HUES48 (cell line): ENCODE measurements at regions not wholly inside any gene's neighbourhood (a gene's known extent, or its start where the extent isn't known, plus 50 kb on each side); places are given as distances from the start of the nearest gene placed in this dataset.
"Not testable (repeated sequence)": the region's sequence is repeated elsewhere in the genome, so short reads cannot be mapped to it uniquely, and the experiment has no call there.

Experiments used
- H3K27ac ChIP-seq: one replicate; pipeline ENCODE4 v1.7.0; 2013; ENCODE audit warnings: low read depth, low read length, inconsistent platforms
- H3K27me3 ChIP-seq: 2 replicates; pipeline ENCODE4 v1.6.1; 2013; ENCODE audit warnings: mild to moderate bottlenecking, low read length; ENCODE audit not compliant: control insufficient read depth, insufficient read depth
- H3K36me3 ChIP-seq: 2 replicates; pipeline ENCODE4 v1.6.1; 2013; ENCODE audit warnings: low read length; ENCODE audit not compliant: control insufficient read depth, insufficient read depth
- H3K4me1 ChIP-seq: 2 replicates; pipeline ENCODE4 v1.6.1; 2013; ENCODE audit warnings: mild to moderate bottlenecking, low read length; ENCODE audit not compliant: control insufficient read depth, insufficient read depth
- H3K4me3 ChIP-seq: 2 replicates; pipeline ENCODE4 v1.5.1; 2013; ENCODE audit warnings: mild to moderate bottlenecking, low read depth, low read length
- H3K9ac ChIP-seq: 2 replicates; pipeline ENCODE4 v1.6.1; 2013; ENCODE audit warnings: mild to moderate bottlenecking, low read depth, low read length, moderate library complexity
- H3K9me3 ChIP-seq: 2 replicates; pipeline ENCODE4 v1.6.1; 2013; ENCODE audit warnings: low read length; ENCODE audit not compliant: control insufficient read depth, insufficient read depth

DNA sequence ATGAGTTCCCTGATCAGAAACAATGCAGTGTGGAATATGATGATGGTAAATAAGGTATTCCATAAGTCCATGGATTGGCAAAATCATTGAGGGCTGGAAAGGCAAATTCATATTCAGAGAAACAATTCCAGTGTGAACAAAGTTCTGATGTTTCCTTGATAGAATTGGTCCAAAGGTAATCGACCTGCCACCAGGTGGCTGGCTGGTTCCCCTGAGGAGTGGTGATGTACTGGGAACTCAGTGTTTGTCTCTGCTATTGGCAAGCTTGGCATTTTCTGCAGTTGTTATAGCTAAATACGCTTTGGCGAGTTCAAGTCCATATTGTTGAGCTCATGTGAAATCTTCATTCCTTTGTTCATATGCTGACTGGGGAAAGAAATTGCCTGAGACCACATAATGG, 165.5 kb upstream of the PTGFR start:
- Histone ChIP-seq H3K27ac (no peak overlapping the region), H3K4me1 (no peaks in the 10 kb centered on the region), H3K27me3 (no peaks in the 10 kb centered on the region), H3K9me3 (no peaks in the 10 kb centered on the region), H3K9ac (no peak overlapping the region), H3K4me3 (no peak overlapping the region), H3K36me3 (no peaks in the 10 kb centered on the region)

DNA sequence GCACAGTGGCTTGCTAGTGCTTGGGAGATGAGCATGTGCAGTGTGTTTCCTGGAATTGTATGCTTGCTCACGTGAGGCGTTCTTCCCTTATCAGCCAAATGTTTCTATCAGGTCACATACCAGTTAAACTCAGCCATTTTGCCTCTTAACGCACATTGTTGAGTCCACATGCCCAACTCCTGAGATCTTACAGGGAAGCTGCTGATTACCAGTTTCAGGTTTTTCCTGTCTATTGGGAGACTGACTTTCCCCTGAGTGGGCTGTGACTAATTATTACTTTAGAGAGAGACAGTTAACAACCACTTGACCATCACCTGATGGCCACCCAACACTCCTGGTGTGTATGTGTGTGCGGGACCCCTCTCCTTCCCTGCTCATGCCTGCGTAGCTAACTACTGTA, 161.3 kb upstream of the PTGFR start:
- no peak overlapping the region for H3K9ac ChIP-seq
- no peaks in the 10 kb centered on the region for H3K36me3 ChIP-seq
- H3K27ac ChIP-seq: no peak overlapping the region
- no peaks in the 10 kb centered on the region for H3K4me1 ChIP-seq
- H3K9me3 ChIP-seq: no peaks in the 10 kb centered on the region
- no peak overlapping the region for H3K4me3 ChIP-seq
- no peaks in the 10 kb centered on the region for H3K27me3 ChIP-seq

GRCh38 chr1:78331799-78332198, 159.0 kb upstream of the PTGFR start:
- no peak overlapping the region for H3K9ac ChIP-seq
- H3K4me1 ChIP-seq: no peaks in the 10 kb centered on the region
- H3K27me3 ChIP-seq: no peaks in the 10 kb centered on the region

GRCh38 chr1:78333502-78333901, 157.3 kb upstream of the PTGFR start:
- Histone ChIP-seq H3K36me3 (no peaks in the 10 kb centered on the region), H3K4me1 (no peaks in the 10 kb centered on the region), H3K27ac (no peak overlapping the region), H3K4me3 (no peak overlapping the region), H3K27me3 (no peaks in the 10 kb centered on the region), H3K9me3 (no peaks in the 10 kb centered on the region), H3K9ac (no peak overlapping the region)

More at GRCh38 chr1:78331799-78332198, 159.0 kb upstream of the PTGFR start:
- no peak overlapping the region for H3K27ac ChIP-seq
- no peak overlapping the region for H3K4me3 ChIP-seq
- H3K9me3 ChIP-seq: no peaks in the 10 kb centered on the region
- no peaks in the 10 kb centered on the region for H3K36me3 ChIP-seq

DNA sequence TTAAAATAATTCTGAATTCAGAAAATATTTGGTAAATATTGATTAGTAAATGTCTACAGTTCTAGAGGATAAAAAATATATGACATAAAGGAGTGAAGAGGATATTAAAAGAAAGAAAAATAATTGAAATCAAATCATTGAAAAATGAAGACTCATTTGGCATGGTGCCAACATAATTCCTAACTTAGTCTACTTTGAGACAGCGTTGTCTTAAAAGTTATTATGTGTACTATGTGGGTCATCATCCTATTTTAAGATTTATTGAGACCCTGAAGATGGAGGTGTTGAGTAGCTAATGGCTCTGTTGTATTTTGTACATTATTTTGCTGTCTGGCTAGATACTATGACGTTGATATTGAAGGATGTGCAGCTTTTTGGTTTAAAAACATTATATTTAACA, 156.7 kb upstream of the PTGFR start:
- no peaks in the 10 kb centered on the region for H3K9me3 ChIP-seq
- H3K4me3 ChIP-seq: no peak overlapping the region
- no peaks in the 10 kb centered on the region for H3K27me3 ChIP-seq
- H3K27ac ChIP-seq: no peak overlapping the region
- no peaks in the 10 kb centered on the region for H3K4me1 ChIP-seq
- no peaks in the 10 kb centered on the region for H3K36me3 ChIP-seq
- H3K9ac ChIP-seq: no peak overlapping the region

DNA sequence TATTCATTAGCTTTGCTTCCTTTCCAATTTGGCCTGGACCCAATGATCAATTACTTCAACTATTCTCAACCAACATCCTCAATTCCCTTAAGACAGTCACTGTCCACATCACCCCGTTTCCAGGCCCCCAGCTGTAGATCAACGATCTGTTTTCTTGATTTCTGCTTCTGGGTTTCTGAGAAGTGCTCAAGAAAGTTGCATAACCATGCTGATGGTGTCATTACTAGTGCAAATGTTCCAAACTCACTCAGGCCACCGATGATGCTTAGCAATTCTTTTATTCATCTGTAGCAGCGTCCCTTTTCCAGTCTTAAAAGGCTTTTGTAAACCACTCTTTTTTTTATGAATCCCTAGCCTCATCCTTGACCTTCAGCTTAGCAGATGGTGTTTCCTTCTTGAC, 155.8 kb upstream of the PTGFR start:
- Histone ChIP-seq H3K27me3 (no peaks in the 10 kb centered on the region), H3K4me1 (no peaks in the 10 kb centered on the region), H3K36me3 (no peaks in the 10 kb centered on the region), H3K9me3 (no peaks in the 10 kb centered on the region), H3K4me3 (no peak overlapping the region), H3K9ac (no peak overlapping the region), H3K27ac (no peak overlapping the region)

DNA sequence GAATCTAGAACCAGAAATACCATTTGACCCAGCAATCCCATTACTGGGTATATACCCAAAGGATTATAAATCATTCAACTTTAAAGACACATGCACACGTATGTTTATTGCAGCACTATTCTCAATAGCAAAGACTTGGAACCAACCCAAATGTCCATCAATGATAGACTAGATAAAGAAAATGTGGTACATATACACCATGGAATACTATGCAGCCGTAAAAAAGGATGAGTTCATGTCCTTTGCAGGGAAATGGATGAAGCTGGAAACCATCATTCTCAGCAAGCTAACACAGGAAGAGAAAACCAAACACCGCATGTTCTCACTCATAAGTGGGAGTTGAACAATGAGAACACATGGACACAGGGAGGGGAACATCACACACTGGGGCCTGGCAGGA, 154.0 kb upstream of the PTGFR start:
- H3K4me1 ChIP-seq, H3K27ac ChIP-seq, H3K4me3 ChIP-seq, H3K27me3 ChIP-seq, H3K9me3 ChIP-seq, H3K36me3 ChIP-seq, H3K9ac ChIP-seq: not testable (repeated sequence)

GRCh38 chr1:78339490-78339889, 151.3 kb upstream of the PTGFR start:
- H3K36me3 ChIP-seq: no peaks in the 10 kb centered on the region

GRCh38 chr1:78340006-78340405, 150.8 kb upstream of the PTGFR start:
- Histone ChIP-seq H3K4me3 (no peak overlapping the region), H3K27me3 (no peaks in the 10 kb centered on the region), H3K9ac (no peak overlapping the region), H3K36me3 (no peaks in the 10 kb centered on the region), H3K27ac (no peak overlapping the region), H3K4me1 (no peaks in the 10 kb centered on the region), H3K9me3 (no peaks in the 10 kb centered on the region)

More at GRCh38 chr1:78339490-78339889, 151.3 kb upstream of the PTGFR start:
- Histone ChIP-seq H3K4me1 (no peaks in the 10 kb centered on the region), H3K9me3 (no peaks in the 10 kb centered on the region), H3K27ac (no peak overlapping the region), H3K27me3 (no peaks in the 10 kb centered on the region), H3K4me3 (no peak overlapping the region), H3K9ac (no peak overlapping the region)

GRCh38 chr1:78348496-78349284, 142.1 kb upstream of the PTGFR start:
- Histone ChIP-seq H3K4me1 (no peaks in the 10 kb centered on the region), H3K9ac (no peak overlapping the region), H3K4me3 (no peak overlapping the region), H3K27me3 (no peaks in the 10 kb centered on the region), H3K36me3 (no peaks in the 10 kb centered on the region), H3K9me3 (no peaks in the 10 kb centered on the region), H3K27ac (no peak overlapping the region)

DNA sequence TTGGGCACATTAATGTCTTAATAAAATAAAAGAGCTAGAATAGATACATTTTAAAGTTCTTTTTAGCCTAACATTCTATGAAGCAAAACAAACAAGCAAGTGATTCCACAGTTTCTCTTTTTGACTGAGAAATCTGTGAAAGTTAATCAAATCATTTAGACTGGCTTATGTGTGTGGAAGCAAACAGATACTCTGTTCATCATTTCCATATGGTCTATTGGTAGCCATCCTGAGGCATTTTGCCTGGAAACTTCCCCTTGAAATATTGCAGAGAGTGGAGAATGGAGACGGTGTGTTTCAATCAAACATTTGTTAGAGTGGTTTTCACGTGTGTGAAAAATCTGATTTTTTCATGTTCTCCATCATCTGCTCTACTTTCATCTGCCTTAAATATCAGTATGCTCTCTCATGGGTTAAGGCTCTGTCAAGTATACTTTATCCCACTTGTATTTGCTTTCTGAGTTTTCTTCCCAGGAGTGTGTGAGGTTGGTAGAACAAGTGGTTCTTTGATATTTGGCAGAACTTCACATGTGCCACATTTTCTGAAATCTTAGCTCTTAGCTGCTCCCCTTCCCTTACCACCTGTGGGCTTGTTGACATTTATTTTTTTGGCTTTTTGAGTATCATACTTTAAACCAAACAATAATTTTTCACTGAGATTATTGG, 139.1 kb upstream of the PTGFR start:
- H3K9me3 ChIP-seq: no peaks in the 10 kb centered on the region
- no peaks in the 10 kb centered on the region for H3K36me3 ChIP-seq
- no peaks in the 10 kb centered on the region for H3K27me3 ChIP-seq

More for the DNA sequence above, 139.1 kb upstream of the PTGFR start:
- H3K9ac ChIP-seq: no peak overlapping the region
- no peak overlapping the region for H3K27ac ChIP-seq
- no peak overlapping the region for H3K4me3 ChIP-seq
- no peaks in the 10 kb centered on the region for H3K4me1 ChIP-seq
